NOMO-1 treated with DMSO at 0.1 percent for 48 hours (cell line): ENCODE measurements at regions not wholly inside any gene's neighbourhood (a gene's known extent, or its start where the extent isn't known, plus 50 kb on each side); places are given as distances from the start of the nearest gene placed in this dataset.
A peak's percentile ranks its signal among the peaks of the same experiment; 100 is the strongest.
"Not testable (repeated sequence)": the region's sequence is repeated elsewhere in the genome, so short reads cannot be mapped to it uniquely, and the experiment has no call there.

Source experiments
- DNase-seq: peaks from one replicate; lab custom pipeline; 2025; ENCODE audit not compliant: unreplicated experiment; lab: John Stamatoyannopoulos, UW

- DNase-seq, result peak; percentile 95
Measured at GRCh38 chr3:177449360-177450006, 252.2 kb upstream of the TBL1XR1 start.

GRCh38 chr3:177451301-177451750 lies 254.0 kb upstream of the TBL1XR1 start:
- DNase-seq, result no peak

DNA sequence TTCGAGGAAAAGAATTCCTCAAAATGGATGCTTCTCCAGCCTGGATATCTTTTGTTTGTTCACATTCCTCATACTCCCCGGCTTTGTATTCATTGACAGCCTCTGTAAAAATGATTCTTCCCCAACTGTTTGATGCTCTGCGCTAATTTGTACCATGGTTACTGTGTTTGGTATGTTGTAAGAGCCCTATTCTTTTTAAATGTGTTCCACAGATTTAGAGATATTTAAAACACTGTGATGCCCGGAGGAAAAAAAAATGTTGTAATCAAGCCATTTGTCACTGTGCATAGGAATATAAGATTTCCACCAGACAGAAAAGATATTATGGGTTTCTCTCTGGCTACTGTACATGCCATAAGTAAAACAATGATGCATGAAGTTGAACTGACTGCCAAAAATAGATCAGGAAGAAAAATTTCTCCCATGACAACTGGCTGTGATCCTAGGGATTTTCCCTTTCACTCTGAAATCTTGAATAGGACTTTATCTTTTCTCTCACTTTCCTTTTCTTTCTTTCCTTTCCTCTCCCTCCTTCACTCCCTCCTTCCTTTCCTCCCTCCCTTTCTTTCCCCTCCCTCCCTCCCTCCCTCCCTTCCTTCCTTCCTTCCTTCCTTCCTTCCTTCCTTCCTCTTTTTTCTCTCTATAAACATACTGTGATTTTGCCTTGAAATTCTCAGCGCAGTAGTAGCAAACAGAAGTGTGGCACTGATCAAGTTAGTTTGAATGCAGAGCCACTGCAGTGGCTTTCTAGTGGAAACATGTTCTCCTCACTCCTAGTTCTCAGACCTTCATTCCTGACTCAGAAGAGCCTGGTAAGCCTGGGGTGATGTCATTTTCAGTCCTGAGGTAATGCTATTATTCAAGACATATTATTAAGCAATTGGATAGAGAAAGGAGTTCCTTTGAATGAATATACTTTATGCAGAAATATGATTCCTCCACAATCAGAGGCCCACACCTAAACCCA lies 254.9 kb upstream of the TBL1XR1 start:
- peak; percentile 37 for DNase-seq

DNA sequence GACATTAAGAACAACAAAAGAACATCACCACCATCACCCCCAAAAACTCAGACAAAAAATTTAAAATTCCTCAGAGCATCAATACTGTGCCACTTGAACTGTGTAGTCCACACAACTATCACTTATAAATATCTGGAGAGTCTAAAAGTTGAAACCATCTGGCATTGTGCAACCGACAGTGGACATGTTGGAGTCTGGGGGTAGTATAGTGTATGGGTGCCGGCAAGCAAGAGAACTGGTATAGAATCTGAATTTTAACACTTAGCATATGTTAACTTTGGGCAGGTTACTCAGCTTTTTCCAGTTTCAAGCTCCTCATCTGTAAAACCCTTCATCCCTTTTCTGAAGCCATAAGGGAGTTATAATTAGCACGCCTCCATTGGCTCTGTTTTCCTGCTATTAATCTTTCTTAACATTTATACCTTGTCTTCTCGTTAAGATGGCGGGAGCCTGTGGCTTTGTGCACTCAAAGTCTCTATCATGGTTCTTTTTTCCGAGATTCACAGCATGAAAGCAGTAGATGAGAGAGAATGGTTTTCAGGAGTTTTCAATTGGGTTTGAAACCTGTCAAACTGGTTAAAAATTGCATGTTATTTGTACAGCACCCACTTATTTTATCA lies 255.7 kb upstream of the TBL1XR1 start:
- DNase-seq, result no peak

- DNase-seq, result no peak
Measured at GRCh38 chr3:177453451-177453844, 256.2 kb upstream of the TBL1XR1 start.

DNA sequence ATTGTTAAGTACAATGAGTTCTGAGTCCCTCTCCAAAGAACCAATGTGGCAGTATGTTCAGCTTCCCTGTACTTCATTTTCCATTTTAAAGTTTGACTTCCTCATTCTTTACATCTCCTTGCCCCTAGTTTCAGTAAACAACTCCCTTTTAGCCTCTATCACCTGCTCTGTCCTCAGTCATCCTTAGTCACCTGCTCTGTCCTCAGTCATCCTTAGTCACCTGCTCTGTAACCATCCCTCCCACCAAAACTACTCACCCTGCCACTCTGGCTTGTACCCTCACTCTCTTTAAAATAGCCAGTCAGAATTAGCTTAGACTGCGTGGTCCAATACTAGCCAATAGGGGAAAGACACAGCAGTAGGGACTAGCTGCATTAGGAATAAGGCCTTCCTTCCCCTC lies 259.9 kb upstream of the TBL1XR1 start:
- not testable (repeated sequence) for DNase-seq

GRCh38 chr3:177459401-177459800 lies 262.1 kb upstream of the TBL1XR1 start:
- no peak for DNase-seq

GRCh38 chr3:177460047-177460446 lies 262.8 kb upstream of the TBL1XR1 start:
- DNase-seq, result no peak

DNA sequence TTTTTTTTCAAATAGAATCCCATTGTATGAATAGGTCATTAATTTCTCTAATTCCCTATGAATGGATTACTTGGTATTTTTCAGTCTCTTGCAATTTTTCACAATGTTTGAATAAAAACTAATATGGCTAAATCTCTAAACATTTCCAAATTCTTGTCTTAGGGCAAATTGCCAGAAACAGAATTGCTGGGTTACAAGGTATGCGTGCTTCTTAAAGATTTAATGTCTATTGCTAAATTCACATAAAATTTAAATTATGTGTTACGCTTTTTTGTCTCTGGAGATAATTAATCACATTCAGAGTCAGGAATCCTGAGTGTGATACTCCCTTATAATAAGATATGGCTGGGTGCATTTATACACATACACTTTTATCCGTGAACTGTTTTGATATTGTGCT lies 264.5 kb upstream of the TBL1XR1 start:
- no peak for DNase-seq

- not testable (repeated sequence) for DNase-seq
Measured at GRCh38 chr3:177463341-177463740, 266.1 kb upstream of the TBL1XR1 start.

- DNase-seq, result no peak
Measured at GRCh38 chr3:177463863-177464262, 266.6 kb upstream of the TBL1XR1 start.

- no peak for DNase-seq
Measured at GRCh38 chr3:177464392-177465256, 267.3 kb upstream of the TBL1XR1 start.

DNA sequence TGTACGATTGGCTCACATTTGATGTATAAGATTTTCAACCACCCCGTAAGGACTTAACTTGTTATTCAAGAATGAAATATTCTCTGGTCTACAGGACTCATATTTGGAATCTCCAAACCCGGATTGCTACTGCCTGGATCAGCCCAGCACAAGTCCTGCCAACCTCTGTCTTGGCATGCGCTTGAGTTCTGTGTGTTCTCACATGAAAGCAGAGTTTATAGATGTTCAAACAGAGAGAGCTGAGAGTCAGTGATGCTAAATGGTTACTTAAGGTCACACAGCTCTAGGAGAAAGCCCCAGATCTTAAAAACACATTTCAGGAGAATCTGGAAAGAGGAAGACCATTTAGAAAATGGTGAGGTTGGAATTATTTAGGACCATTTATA lies 268.0 kb upstream of the TBL1XR1 start:
- DNase-seq, result no peak

GRCh38 chr3:177466074-177466473 lies 268.8 kb upstream of the TBL1XR1 start:
- DNase-seq, result no peak

DNA sequence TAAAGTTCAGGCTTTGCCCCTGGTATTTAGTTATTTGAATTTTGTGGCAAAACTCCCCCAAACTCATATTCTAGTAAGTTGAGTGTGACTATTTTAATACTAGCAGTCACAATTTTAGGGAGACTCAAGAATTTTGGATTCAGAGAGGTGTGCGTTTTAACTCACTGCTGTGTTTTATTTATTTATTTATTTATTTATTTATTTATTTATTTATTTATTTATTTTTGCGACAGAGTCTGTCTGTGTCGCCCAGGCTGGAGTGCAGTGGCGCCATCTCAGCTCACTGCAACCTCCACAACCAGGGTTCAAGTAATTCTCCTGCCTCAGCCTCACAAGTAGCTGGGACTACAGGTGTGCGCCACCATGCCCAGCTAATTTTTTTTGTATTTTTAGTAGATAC lies 269.3 kb upstream of the TBL1XR1 start:
- DNase-seq, result not testable (repeated sequence)

GRCh38 chr3:177467247-177467985 lies 270.1 kb upstream of the TBL1XR1 start:
- no peak for DNase-seq

DNA sequence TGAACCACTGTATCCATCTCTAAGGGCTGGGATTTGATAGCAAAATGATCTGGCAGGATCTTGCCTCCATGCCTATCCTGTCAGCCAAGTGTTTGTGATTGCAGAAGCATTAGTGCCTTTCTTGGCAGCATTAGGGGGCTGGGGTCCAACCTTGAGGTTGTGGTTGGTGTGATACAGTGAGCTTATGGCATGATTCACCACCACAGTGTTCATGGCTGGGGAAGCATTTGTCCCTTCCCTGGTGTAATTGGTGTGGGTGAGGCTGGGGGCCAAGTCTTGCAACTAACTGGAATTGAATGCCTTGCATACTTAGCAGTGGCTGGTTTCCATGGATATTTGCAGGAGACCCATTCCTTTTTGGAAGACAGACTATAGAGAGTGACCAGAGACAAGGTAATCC lies 271.0 kb upstream of the TBL1XR1 start:
- DNase-seq, result no peak

DNA sequence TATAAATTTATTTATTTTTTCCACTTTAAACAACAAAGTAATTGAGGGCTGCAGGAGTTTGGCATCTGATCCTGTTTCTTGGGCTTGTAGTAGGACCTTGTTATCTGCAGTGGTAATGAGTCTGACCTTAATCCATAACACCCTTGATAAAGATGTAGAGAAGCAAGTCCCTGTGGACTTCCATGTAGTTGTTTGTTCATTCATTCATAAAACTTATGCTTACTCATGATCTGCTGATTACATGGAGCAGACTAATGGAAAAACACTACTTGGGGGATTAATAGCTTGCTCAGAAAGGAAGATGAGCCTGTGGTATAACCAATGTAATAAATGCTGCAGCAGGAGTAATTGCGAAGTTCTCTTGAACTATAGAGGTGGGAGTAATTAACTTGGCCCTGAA lies 271.5 kb upstream of the TBL1XR1 start:
- no peak for DNase-seq

- no peak for DNase-seq
Measured at GRCh38 chr3:177469216-177469615, 271.9 kb upstream of the TBL1XR1 start.
